ENCODE measurements at regions not wholly inside any gene's neighbourhood (a gene's known extent, or its start where the extent isn't known, plus 50 kb on each side); places are given as distances from the start of the nearest gene placed in this dataset.

DNA sequence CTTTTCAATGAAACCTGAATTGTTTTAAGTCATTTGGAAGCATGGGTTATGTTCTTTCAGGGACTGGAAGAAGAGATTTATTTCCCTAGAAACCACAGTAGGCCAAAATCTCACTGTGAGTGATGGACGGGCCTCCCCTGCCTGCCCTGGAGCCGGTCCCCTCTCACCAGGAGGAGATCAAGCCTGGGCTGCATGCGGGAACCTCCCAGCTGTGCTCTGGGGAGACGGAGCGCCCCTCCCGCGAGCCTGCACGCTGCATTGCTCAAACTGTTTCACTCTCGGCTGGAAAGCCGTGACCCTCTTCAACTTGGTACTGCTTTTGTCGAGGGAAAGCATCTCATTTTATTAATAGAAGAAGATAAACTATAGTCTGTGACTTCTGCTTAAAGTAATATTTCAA lies 85.4 kb downstream of the IRX2 start:
- H3K4me3 ChIP-seq (ENCODE audit: low read depth, low read length) = no peak overlapping the region
- ChIA-PET CTCF (no interaction called here), POLR2A (interaction anchor here (0.5 kb wide), 1 partner anchor 467 kb away, joined by 3 read pairs; no protein-coding TSS in a partner anchor)
- DNase-seq (ENCODE audit: low read depth, low spot score) = no peak
- TF ChIP-seq, protein P1, sequence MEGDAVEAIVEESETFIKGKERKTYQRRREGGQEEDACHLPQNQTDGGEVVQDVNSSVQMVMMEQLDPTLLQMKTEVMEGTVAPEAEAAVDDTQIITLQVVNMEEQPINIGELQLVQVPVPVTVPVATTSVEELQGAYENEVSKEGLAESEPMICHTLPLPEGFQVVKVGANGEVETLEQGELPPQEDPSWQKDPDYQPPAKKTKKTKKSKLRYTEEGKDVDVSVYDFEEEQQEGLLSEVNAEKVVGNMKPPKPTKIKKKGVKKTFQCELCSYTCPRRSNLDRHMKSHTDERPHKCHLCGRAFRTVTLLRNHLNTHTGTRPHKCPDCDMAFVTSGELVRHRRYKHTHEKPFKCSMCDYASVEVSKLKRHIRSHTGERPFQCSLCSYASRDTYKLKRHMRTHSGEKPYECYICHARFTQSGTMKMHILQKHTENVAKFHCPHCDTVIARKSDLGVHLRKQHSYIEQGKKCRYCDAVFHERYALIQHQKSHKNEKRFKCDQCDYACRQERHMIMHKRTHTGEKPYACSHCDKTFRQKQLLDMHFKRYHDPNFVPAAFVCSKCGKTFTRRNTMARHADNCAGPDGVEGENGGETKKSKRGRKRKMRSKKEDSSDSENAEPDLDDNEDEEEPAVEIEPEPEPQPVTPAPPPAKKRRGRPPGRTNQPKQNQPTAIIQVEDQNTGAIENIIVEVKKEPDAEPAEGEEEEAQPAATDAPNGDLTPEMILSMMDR (IDR thresholded peaks at IDR 0.05; ENCODE audit: insufficient read depth, low read length, missing control alignments) = no peak

DNA sequence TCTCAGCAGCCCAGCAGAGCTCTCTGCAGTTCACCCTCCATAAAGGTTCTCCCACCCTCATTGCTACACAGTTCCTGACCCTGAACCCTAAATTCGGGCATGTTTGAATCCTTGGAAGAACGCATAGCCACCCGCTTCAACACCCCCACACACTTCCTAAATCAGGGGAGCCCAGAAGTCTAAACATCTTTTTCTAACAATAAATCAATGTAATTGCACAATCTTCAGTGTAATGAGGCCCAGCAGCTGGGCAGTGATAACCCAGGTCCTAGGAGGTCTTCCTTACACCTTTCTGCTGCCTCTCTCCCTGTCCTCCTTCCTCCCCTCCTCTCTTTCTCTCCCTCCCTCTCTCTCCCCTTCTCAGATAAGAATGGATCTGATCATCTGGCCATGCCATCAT lies 88.0 kb downstream of the IRX2 start:
- TF ChIP-seq, protein P1 (IDR thresholded peaks at IDR 0.05; ENCODE audit: insufficient read depth, low read length, missing control alignments) = no peak
- no peak overlapping the region for H3K4me3 ChIP-seq (ENCODE audit: low read depth, low read length)
- CTCF ChIA-PET = no interaction called here
- POLR2A ChIA-PET = no interaction called here
- no peak for DNase-seq (ENCODE audit: low read depth, low spot score)

DNA sequence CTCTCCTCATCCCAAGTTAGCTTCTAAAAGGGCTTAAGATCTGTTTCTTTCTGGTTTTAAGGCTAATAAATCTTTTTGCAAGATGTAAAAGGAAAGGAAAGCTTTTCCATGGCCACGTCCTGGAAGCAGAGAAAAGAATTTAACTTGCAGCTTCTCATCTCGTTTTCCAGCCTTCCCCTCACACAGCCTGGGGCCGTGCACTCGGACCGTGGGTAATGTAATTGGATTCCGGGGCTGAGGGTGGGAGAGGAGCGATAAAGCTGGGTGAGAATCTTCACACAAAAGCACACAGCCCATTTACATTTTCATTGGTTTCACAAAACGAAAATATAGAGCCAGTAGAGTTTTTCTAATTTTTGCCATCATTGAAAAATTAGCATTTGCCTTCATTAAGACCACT lies 91.2 kb downstream of the IRX2 start:
- POLR2A ChIA-PET = no interaction called here

DNA sequence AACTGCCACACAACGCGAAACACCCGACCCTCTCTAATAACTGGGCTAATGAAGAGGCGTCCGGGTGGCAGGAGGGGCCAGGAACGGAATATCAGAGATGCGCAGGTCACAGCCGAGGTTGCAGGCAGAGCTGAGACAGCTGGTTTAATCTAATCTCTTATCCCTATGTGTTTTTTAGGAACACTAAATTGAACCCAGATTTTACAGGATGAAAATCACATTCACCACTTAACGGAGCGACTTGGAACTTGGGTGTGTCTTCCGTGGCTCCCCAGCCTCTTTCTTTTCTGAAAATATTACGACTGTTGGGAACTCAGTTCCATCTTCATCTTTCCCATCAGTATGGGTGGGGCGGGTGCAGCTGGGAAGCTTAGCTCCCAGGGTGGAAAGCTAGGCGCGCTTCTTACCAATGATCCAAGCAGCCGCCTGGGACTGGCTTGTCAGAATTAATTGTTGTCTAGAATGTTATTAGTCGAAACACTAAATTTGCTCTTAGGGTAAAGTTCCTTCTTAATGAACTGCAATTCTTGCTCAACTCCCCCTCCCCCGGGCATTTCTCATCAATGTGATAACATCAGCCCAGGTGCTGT lies 92.5 kb downstream of the IRX2 start:
- CTCF ChIA-PET = no interaction called here
- H3K4me3 ChIP-seq (ENCODE audit: low read depth, low read length) = no peak overlapping the region
- TF ChIP-seq, protein P1 (IDR thresholded peaks at IDR 0.05; ENCODE audit: insufficient read depth, low read length, missing control alignments) = no peak
- no peak for DNase-seq (ENCODE audit: low read depth, low spot score)
- POLR2A ChIA-PET = no interaction called here

More for the DNA sequence above, 91.2 kb downstream of the IRX2 start:
- CTCF ChIA-PET = no interaction called here
- TF ChIP-seq, protein P1 (IDR thresholded peaks at IDR 0.05; ENCODE audit: insufficient read depth, low read length, missing control alignments) = no peak
- no peak for DNase-seq (ENCODE audit: low read depth, low spot score)
- H3K4me3 ChIP-seq (ENCODE audit: low read depth, low read length) = no peak overlapping the region

DNA sequence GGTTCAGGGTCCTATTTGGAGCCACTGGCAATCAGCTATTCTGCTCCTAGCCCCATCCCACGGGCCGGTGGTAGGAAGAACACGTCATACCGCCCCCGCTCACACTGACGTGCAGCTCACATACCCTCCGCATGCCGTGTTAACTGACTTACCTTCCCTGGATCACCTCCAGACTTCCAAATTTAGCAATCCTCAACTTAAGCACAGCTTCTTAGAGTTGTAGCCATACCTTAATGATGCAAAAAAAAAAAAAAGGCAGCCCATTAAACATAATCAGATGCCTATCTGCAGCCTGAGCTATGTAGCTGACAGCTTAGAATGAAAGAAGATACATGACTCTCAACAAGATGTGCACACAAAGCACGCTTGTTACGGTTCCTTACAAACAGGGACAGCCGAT lies 93.0 kb downstream of the IRX2 start:
- no peak for DNase-seq (ENCODE audit: low read depth, low spot score)

DNA sequence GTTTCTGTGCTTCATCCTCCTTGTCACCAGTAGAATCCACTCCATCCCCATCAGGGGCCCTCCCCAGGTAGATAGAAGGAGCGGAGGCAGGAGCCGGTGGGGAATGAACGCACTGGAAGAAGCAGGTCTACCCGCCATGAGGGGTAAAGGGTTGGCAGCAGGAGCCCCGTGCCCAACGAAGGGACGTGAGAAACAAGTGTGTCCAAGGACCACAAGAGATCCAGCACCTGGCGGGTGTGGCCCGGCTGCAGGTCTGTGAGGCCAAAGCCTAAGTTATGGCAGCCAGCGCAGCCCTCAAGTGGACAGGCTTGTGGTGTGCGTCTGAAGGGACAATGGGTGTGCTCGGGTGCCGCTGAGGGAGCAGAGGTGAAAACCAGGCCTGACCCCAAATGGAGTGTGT lies 94.3 kb downstream of the IRX2 start:
- ChIA-PET CTCF (no interaction called here), POLR2A (no interaction called here)
- H3K4me3 ChIP-seq (ENCODE audit: low read depth, low read length) = no peak overlapping the region
- TF ChIP-seq, protein P1 (IDR thresholded peaks at IDR 0.05; ENCODE audit: insufficient read depth, low read length, missing control alignments) = no peak
- DNase-seq (ENCODE audit: low read depth, low spot score) = no peak

More for the DNA sequence above, 93.0 kb downstream of the IRX2 start:
- CTCF ChIA-PET = no interaction called here
- TF ChIP-seq, protein P1 (IDR thresholded peaks at IDR 0.05; ENCODE audit: insufficient read depth, low read length, missing control alignments) = no peak
- no peak overlapping the region for H3K4me3 ChIP-seq (ENCODE audit: low read depth, low read length)
- POLR2A ChIA-PET = no interaction called here
